Neural progenitor cell (in vitro differentiated cells): ENCODE measurements at regions not wholly inside any gene's neighbourhood (a gene's known extent, or its start where the extent isn't known, plus 50 kb on each side); places are given as distances from the start of the nearest gene placed in this dataset.

Source experiments
- DNase-seq: peaks from one replicate; pipeline ENCODE4 v3.0.0-alpha.2; 2016; ENCODE audit warnings: low spot score
- H2AFZ ChIP-seq: fragments of 200-600 bp; sonication (generic); replicated peaks from 2 replicates; pipeline ENCODE4 v1.6.1; 2016; ENCODE audit warnings: antibody characterized with exemption
- H3F3A ChIP-seq: fragments of 200-600 bp; sonication (generic); 2 replicates; pipeline ENCODE4 v1.6.1; 2016; ENCODE audit warnings: antibody characterized with exemption, low read depth
- H3K27ac ChIP-seq: fragments of 200-600 bp; sonication (generic); 2 replicates; pipeline ENCODE4 v1.5.1; 2016; ENCODE audit warnings: mild to moderate bottlenecking
- H3K27me3 ChIP-seq: fragments of 200-600 bp; sonication (generic); 2 replicates; pipeline ENCODE4 v1.6.1; 2016; ENCODE audit warnings: mild to moderate bottlenecking, moderate library complexity
- H3K36me3 ChIP-seq: fragments of 200-600 bp; sonication (generic); 2 replicates; pipeline ENCODE4 v1.5.1; 2016
- H3K4me1 ChIP-seq: fragments of 200-600 bp; sonication (generic); 2 replicates; pipeline ENCODE4 v1.6.1; 2016; ENCODE audit warnings: mixed run types
- H3K4me2 ChIP-seq: fragments of 200-600 bp; sonication (generic); 2 replicates; pipeline ENCODE4 v1.6.1; 2016
- H3K4me3 ChIP-seq: fragments of 200-600 bp; sonication (generic); 2 replicates; pipeline ENCODE4 v1.5.1; 2016
- H3K79me2 ChIP-seq: fragments of 200-600 bp; sonication (generic); 2 replicates; pipeline ENCODE4 v1.6.1; 2016; ENCODE audit warnings: low read depth
- H3K9ac ChIP-seq: fragments of 200-600 bp; sonication (generic); 2 replicates; pipeline ENCODE4 v1.6.1; 2016
- H3K9me3 ChIP-seq: fragments of 200-600 bp; sonication (generic); 2 replicates; pipeline ENCODE4 v1.5.1; 2016; ENCODE audit warnings: low read depth
- H4K20me1 ChIP-seq: fragments of 200-600 bp; sonication (generic); 2 replicates; pipeline ENCODE4 v1.6.1; 2016; ENCODE audit warnings: low read depth
- H3K27ac Mint-ChIP-seq: 3 replicates; pipeline ENCODE4 v1.8.0; 2021; ENCODE audit warnings: mixed read lengths
- H3K27me3 Mint-ChIP-seq: 2 replicates; pipeline ENCODE4 v1.8.0; 2022; ENCODE audit warnings: low read depth, mild to moderate bottlenecking, inconsistent platforms, moderate library complexity, mixed read lengths; ENCODE audit not compliant: insufficient read depth
- H3K36me3 Mint-ChIP-seq: 3 replicates; pipeline ENCODE4 v1.8.0; 2021; ENCODE audit warnings: mixed read lengths
- H3K4me1 Mint-ChIP-seq: 3 replicates; pipeline ENCODE4 v1.8.0; 2021; ENCODE audit warnings: mixed read lengths
- H3K4me3 Mint-ChIP-seq: 3 replicates; pipeline ENCODE4 v1.8.0; 2021; ENCODE audit warnings: mild to moderate bottlenecking, moderate library complexity, mixed read lengths
- H3K9me3 Mint-ChIP-seq: 3 replicates; pipeline ENCODE4 v1.8.0; 2020; ENCODE audit warnings: mixed read lengths
- EZH2 ChIP-seq: fragments of 200-600 bp; sonication (generic); IDR thresholded peaks from 2 replicates; pipeline ENCODE4 v1.6.1; 2017; ENCODE audit warnings: antibody characterized with exemption, mild to moderate bottlenecking, moderate library complexity
- EZH2phosphoT487 ChIP-seq: fragments of 200-600 bp; sonication (generic); IDR thresholded peaks from 2 replicates; pipeline ENCODE4 v1.6.1; 2017; ENCODE audit warnings: antibody characterized with exemption
- TF ChIP-seq, protein P1 (sequence below): fragments of 200-600 bp; sonication (generic); IDR thresholded peaks from 2 replicates; pipeline ENCODE4 v1.5.1; 2017; ENCODE audit warnings: antibody characterized with exemption, mild to moderate bottlenecking

DNA sequence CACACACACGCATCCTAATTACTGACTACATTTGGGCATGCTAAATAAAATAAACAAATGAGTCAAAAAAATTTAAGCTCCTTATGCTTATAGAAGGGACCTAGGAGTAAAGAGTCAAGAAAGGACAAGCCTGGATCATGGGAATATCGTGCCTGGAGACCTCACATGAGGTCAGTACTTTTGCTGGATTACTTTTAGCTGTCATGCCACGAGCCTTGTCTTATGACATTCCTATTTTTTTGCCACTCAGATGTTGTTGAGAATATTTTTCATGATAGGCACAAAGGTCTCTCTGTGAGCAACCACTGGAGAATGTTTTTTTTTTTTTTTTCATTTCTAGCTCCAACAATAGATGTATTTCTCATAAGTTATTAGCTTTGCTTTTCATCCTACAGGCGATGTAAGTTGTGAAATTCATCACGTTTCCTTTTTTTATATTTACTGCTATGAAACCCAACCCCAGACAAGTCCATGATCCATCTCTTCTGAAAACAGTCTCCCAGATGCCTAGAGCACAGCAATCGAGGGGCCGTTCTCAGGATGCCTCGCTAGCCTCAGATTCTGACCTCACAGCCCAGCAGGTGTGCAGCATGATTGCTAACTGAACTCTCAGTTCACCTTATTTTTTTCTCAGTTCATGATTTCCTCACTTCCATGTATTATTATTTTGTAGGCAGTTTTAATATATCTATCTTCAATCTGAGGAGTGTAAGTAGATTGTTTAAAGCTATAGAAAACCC, 464.5 kb downstream of the IRS1 start:
- Mint-ChIP-seq H3K27ac (no peak overlapping the region), H3K36me3 (no peaks in the 10 kb centered on the region), H3K4me1 (no peaks in the 10 kb centered on the region), H3K4me3 (no peak overlapping the region), H3K9me3 (no peaks in the 10 kb centered on the region), H3K27me3 (no peaks in the 10 kb centered on the region)
- Histone ChIP-seq H3K27me3 (no peaks in the 10 kb centered on the region), H4K20me1 (no peaks in the 10 kb centered on the region), H3K27ac (no peak overlapping the region), H3K9me3 (no peaks in the 10 kb centered on the region), H3K4me1 (no peaks in the 10 kb centered on the region), H3K79me2 (no peaks in the 10 kb centered on the region), H3K4me2 (no peak overlapping the region), H2AFZ (no peak overlapping the region), H3K4me3 (no peak overlapping the region), H3F3A (no peaks in the 10 kb centered on the region), H3K36me3 (no peaks in the 10 kb centered on the region), H3K9ac (no peak overlapping the region)
- no peak for DNase-seq
- TF ChIP-seq EZH2 (no peak), EZH2phosphoT487 (no peak)
- TF ChIP-seq, protein P1, sequence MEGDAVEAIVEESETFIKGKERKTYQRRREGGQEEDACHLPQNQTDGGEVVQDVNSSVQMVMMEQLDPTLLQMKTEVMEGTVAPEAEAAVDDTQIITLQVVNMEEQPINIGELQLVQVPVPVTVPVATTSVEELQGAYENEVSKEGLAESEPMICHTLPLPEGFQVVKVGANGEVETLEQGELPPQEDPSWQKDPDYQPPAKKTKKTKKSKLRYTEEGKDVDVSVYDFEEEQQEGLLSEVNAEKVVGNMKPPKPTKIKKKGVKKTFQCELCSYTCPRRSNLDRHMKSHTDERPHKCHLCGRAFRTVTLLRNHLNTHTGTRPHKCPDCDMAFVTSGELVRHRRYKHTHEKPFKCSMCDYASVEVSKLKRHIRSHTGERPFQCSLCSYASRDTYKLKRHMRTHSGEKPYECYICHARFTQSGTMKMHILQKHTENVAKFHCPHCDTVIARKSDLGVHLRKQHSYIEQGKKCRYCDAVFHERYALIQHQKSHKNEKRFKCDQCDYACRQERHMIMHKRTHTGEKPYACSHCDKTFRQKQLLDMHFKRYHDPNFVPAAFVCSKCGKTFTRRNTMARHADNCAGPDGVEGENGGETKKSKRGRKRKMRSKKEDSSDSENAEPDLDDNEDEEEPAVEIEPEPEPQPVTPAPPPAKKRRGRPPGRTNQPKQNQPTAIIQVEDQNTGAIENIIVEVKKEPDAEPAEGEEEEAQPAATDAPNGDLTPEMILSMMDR: no peak

DNA sequence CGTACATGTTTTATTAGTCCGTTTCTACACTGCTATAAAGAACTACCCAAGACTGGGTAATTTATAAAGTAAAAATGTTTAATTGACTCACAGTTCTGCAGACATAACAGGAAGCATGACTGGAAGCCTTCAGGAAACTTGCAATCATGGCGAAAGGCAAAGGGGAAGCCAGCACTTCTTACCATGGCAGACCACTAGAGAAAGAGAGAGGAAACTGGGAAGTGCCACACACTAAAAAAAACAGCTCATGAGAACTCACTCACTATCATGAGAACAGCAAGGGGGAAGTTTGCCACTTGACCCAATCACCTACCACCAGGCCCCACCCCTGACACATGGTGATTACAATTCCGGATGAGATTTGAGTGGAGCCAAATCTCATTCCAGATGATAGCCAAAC, 466.2 kb downstream of the IRS1 start:
- Histone ChIP-seq H3K9me3 (no peaks in the 10 kb centered on the region), H3K4me1 (no peaks in the 10 kb centered on the region), H3K4me2 (no peak overlapping the region), H3K27ac (no peak overlapping the region), H3K27me3 (no peaks in the 10 kb centered on the region), H3K9ac (no peak overlapping the region), H3K36me3 (no peaks in the 10 kb centered on the region), H2AFZ (no peak overlapping the region), H3K79me2 (no peaks in the 10 kb centered on the region), H3F3A (no peaks in the 10 kb centered on the region), H4K20me1 (no peaks in the 10 kb centered on the region), H3K4me3 (no peak overlapping the region)
- no peak for DNase-seq
- Mint-ChIP-seq H3K9me3 (peaks cover 2% of the 10 kb centered on the region), H3K36me3 (no peaks in the 10 kb centered on the region), H3K27ac (no peak overlapping the region), H3K4me3 (no peak overlapping the region), H3K4me1 (no peaks in the 10 kb centered on the region), H3K27me3 (no peaks in the 10 kb centered on the region)
- TF ChIP-seq EZH2phosphoT487 (no peak), EZH2 (no peak)
- TF ChIP-seq, protein P1: no peak

DNA sequence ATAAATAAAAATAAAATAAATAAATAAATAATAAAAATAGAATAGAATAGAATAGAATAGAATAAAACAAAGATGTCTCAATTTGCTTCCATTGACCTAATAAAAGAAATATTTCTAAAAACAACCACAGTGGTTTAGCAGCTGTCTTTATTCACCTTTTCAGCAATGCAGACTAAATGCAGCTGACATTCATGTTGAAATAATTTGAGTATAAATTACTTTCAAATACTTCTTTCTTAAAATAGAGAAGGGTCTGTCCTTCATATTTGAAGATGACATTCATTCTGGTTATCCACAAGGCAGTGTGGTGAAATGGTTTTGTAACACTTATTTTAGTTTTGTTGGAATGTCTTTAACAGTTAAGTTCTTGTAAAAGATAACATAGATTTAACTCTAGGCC, 469.4 kb downstream of the IRS1 start:
- H3K9me3 Mint-ChIP-seq: peaks cover 2% of the 10 kb centered on the region
- peaks cover 5% of the 10 kb centered on the region for H3K4me1 Mint-ChIP-seq
- no peak for TF ChIP-seq EZH2phosphoT487
- TF ChIP-seq, protein P1: no peak
- TF ChIP-seq EZH2: no peak

More for the DNA sequence above, 469.4 kb downstream of the IRS1 start:
- no peaks in the 10 kb centered on the region for H3K9me3 ChIP-seq
- H3K4me3 ChIP-seq: no peak overlapping the region
- DNase-seq: no peak
- no peak overlapping the region for H3K4me2 ChIP-seq
- H3K79me2 ChIP-seq: no peaks in the 10 kb centered on the region
- H3K4me3 Mint-ChIP-seq: no peak overlapping the region
- no peak overlapping the region for H2AFZ ChIP-seq
- no peaks in the 10 kb centered on the region for H3F3A ChIP-seq
- no peak overlapping the region for H3K27ac ChIP-seq
- H3K4me1 ChIP-seq: peaks cover 11% of the 10 kb centered on the region
- no peak overlapping the region for H3K9ac ChIP-seq
- no peaks in the 10 kb centered on the region for H3K27me3 Mint-ChIP-seq
- H3K36me3 Mint-ChIP-seq: no peaks in the 10 kb centered on the region
- no peak overlapping the region for H3K27ac Mint-ChIP-seq
- no peaks in the 10 kb centered on the region for H3K36me3 ChIP-seq
- H4K20me1 ChIP-seq: no peaks in the 10 kb centered on the region
- H3K27me3 ChIP-seq: no peaks in the 10 kb centered on the region
